K562 (cell line): ENCODE measurements at regions not wholly inside any gene's neighbourhood (a gene's known extent, or its start where the extent isn't known, plus 50 kb on each side); places are given as distances from the start of the nearest gene placed in this dataset.
A peak's percentile ranks its signal among the peaks of the same experiment; 100 is the strongest.

Source experiments
- ATAC-seq: fragments of 200-7000 bp; cut with Tn5 transposase; 3 replicates; pipeline ENCODE4 v1.9.1; 2020; ENCODE audit warnings: moderate library complexity
- BruUV-seq: library from RNA; stranded (reverse); fragments of 400-500 nt; replicated peaks from 2 replicates; lab custom pipeline; 2021; lab: Mats Ljungman, UMichigan
- CTCF ChIA-PET: fragments of 300-600 bp; formaldehyde crosslinking; extraction: SDS; loops from one replicate; lab custom pipeline; 2021; ENCODE audit warnings: low intra/inter-chr PET ratio; lab: Yijun Ruan, JAX
- POLR2A ChIA-PET: fragments of 300-600, 350-650 bp; sonication (Branson Sonifier 250); formaldehyde crosslinking; extraction: SDS; loops from one replicate; lab custom pipeline; 2021; ENCODE audit warnings: antibody characterized with exemption, inconsistent platforms; lab: Yijun Ruan, JAX
- DNase-seq, 4 experiments: peaks; one replicate each; pipeline versions ENCODE4 v3.0.0 to v3.0.0-alpha.2; 2011 to 2018; ENCODE audit warnings: low spot score in 3 of 4, mixed read lengths in 3 of 4; ENCODE audit errors: extremely low read depth in 1 of 4
- FAIRE-seq: peaks from 2 replicates; lab custom pipeline; 2011; peaks lifted over from hg19 to GRCh38; lab: Jason Lieb, UNC
- H2AFZ ChIP-seq: 2 replicates; pipeline ENCODE4 v1.6.0; 2011; ENCODE audit warnings: low read depth, low read length, control low read depth, inconsistent platforms
- H3K27ac ChIP-seq: fragments of 200-600 bp; 3 replicates; pipeline ENCODE4 v1.8.0; 2011; ENCODE audit warnings: low read depth, mild to moderate bottlenecking, control low read depth, inconsistent platforms, low read length, moderate library complexity, mixed read lengths; ENCODE audit errors: extremely low read depth
- H3K27me3 ChIP-seq, 2 experiments: fragments of 300-600 bp in 1 of 2; 2 replicates in 1 of 2; 3 replicates in 1 of 2; pipeline versions ENCODE4 v1.6.0 to v1.8.0; 2011; ENCODE audit warnings: inconsistent platforms in 2 of 2, low read length in 2 of 2, mild to moderate bottlenecking in 1 of 2, mixed read lengths in 1 of 2, moderate library complexity in 1 of 2; ENCODE audit not compliant: control insufficient read depth in 2 of 2, insufficient read depth in 2 of 2
- H3K36me3 ChIP-seq: fragments of 300-600 bp; 3 replicates; pipeline ENCODE4 v1.8.0; 2011; ENCODE audit warnings: mild to moderate bottlenecking, low read length, inconsistent platforms; ENCODE audit not compliant: control insufficient read depth, insufficient read depth
- H3K4me1 ChIP-seq, 2 experiments: fragments of 200-600 bp in 1 of 2; replicated peaks in 1 of 2; 2 replicates in 1 of 2; 3 replicates in 1 of 2; pipeline versions ENCODE4 v1.5.1 to v1.8.0; 2011; ENCODE audit warnings: inconsistent platforms in 2 of 2, low read length in 2 of 2, mild to moderate bottlenecking in 1 of 2, mixed read lengths in 1 of 2, moderate library complexity in 1 of 2; ENCODE audit not compliant: control insufficient read depth in 2 of 2, insufficient read depth in 2 of 2
- H3K4me2 ChIP-seq: 2 replicates; pipeline ENCODE4 v1.6.1; 2011; ENCODE audit warnings: low read length, control low read depth, inconsistent platforms, mixed read lengths; ENCODE audit not compliant: insufficient read depth
- H3K4me3 ChIP-seq: fragments of 200-600 bp; sonication (generic), shearing (Covaris generic); 2 replicates; pipeline ENCODE4 v1.5.1; 2016; ENCODE audit warnings: control low read depth, inconsistent platforms
- H3K79me2 ChIP-seq: fragments of 200-600 bp; 3 replicates; pipeline ENCODE4 v1.8.0; 2011; ENCODE audit warnings: low read length, inconsistent platforms; ENCODE audit not compliant: control insufficient read depth, insufficient read depth
- H3K9ac ChIP-seq, 2 experiments: 2 replicates each; pipeline versions ENCODE4 v1.6.0 to v1.6.1; 2011; ENCODE audit warnings: low read depth in 2 of 2, low read length in 2 of 2, control low read depth in 1 of 2, inconsistent platforms in 1 of 2, mild to moderate bottlenecking in 1 of 2, mixed read lengths in 1 of 2; ENCODE audit not compliant: insufficient read depth in 1 of 2
- H3K9me1 ChIP-seq: one replicate; pipeline ENCODE4 v1.6.0; 2011; ENCODE audit warnings: inconsistent platforms, mild to moderate bottlenecking, low read length, moderate library complexity; ENCODE audit not compliant: control insufficient read depth, insufficient read depth
- H3K9me3 ChIP-seq: replicated peaks from 2 replicates; pipeline ENCODE4 v1.5.1; 2011; ENCODE audit warnings: low read depth, low read length, inconsistent platforms; ENCODE audit not compliant: control insufficient read depth, insufficient read depth
- H4K20me1 ChIP-seq: replicated peaks from 2 replicates; pipeline ENCODE4 v1.6.1; 2011; ENCODE audit warnings: low read length, inconsistent platforms, mixed read lengths; ENCODE audit not compliant: control insufficient read depth, insufficient read depth
- BDP1 ChIP-seq: IDR thresholded peaks from 3 replicates; pipeline ENCODE4 v1.6.1; 2011; ENCODE audit not compliant: insufficient read length, insufficient read depth
- FUS ChIP-seq: fragments of 200-400 bp; formaldehyde crosslinking; optimal IDR thresholded peaks from 2 replicates; pipeline ENCODE3; 2017; ENCODE audit warnings: low read depth, low read length
- POLR2AphosphoS5 ChIP-seq: IDR thresholded peaks from 2 replicates; pipeline ENCODE4 v1.6.1; 2011; ENCODE audit warnings: mild to moderate bottlenecking, low read depth, low read length, moderate library complexity; ENCODE audit not compliant: control insufficient read depth, insufficient read depth
- PRMT5 ChIP-seq: sonication (generic); formaldehyde crosslinking; IDR thresholded peaks from 2 replicates; pipeline ENCODE4 v1.5.0; 2020; ENCODE audit warnings: missing genetic modification reagents
- PRPF4 ChIP-seq: fragments of 200-400 bp; formaldehyde crosslinking; IDR thresholded peaks from one replicate; pipeline ENCODE4 v1.6.1; 2017; ENCODE audit warnings: low read length, low read depth, mild to moderate bottlenecking; ENCODE audit not compliant: insufficient read depth, poor library complexity, severe bottlenecking
- RAD51 ChIP-seq: fragments of 450-650 bp; IDR thresholded peaks from 2 replicates; pipeline ENCODE4 v1.7.1; 2016; ENCODE audit warnings: low read depth, mild to moderate bottlenecking, borderline replicate concordance
- SIX5 ChIP-seq, 2 experiments: IDR thresholded peaks; 2 replicates each; pipeline ENCODE4 v1.6.1; 2011; ENCODE audit warnings: low read length in 2 of 2, borderline replicate concordance in 1 of 2, low read depth in 1 of 2, mild to moderate bottlenecking in 1 of 2, moderate library complexity in 1 of 2; ENCODE audit not compliant: insufficient read depth in 1 of 2
- TAF9B ChIP-seq: fragments of 450-650 bp; IDR thresholded peaks from 2 replicates; pipeline ENCODE4 v1.6.1; 2018; ENCODE audit warnings: mild to moderate bottlenecking; ENCODE audit not compliant: partially characterized antibody
- ZNF511 ChIP-seq: sonication (generic); formaldehyde crosslinking; IDR thresholded peaks from 2 replicates; pipeline ENCODE4 v1.8.0; 2022; ENCODE audit warnings: mild to moderate bottlenecking, missing genetic modification reagents
- WGBS: fragments of 100-300 bp; shearing (Covaris generic); methylation state at CpG from one replicate; pipeline ENCODE4 v1.1.6; 2016; ENCODE audit warnings: low coverage, mixed read lengths; ENCODE audit not compliant: insufficient coverage; ENCODE audit errors: missing lambda C conversion rate; 5-methylcytosine and 5-hydroxymethylcytosine counted together
- in situ Hi-C: fragments of 300-500 bp; cut with MboI; formaldehyde crosslinking; loops from 4 replicates; pipeline ENCODE4 v1.15.0; 2018; ENCODE audit warnings: inconsistent platforms, mixed read lengths
- intact Hi-C: fragments of 100-400 bp; cut with micrococcal nuclease; formaldehyde crosslinking; loops from 2 replicates; pipeline ENCODE4 v1.14.2; 2022
- TF ChIP-seq, protein P1 (sequence below), 2 experiments: IDR thresholded peaks; 2 replicates each; pipeline ENCODE4 v1.6.1; 2012; ENCODE audit warnings: improper control_type of control experiment in 2 of 2, low read depth in 2 of 2, low read length in 2 of 2, borderline replicate concordance in 1 of 2
- TF ChIP-seq, protein P2 (sequence below): fragments of 450-650 bp; IDR thresholded peaks from 2 replicates; pipeline ENCODE4 v1.6.1; 2016; ENCODE audit warnings: missing biosample characterization, missing genetic modification characterization

DNA sequence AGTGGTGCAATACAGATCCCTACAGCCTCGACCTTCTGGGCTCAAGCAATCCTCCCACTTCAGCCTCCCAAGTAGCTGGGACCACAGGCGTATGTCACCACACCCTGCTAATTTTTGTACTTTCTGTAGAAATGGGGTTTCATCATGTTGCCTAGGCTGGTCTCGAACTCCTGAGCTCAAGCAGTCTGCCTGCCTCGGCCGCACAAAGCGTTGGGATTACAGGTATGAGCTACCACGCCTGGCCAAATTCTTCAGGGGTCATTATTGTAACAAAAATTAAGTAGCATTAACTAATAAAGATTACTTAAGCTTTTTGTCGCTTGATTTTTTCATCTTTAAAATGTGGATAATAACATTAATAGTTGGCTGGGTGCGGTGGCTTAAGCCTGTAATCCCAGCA, 195.3 kb upstream of the IER5L start:
- FAIRE-seq (no peak), ATAC-seq (no peak), DNase-seq (no peak)
- Histone ChIP-seq H2AFZ (no peak overlapping the region), H4K20me1 (no peaks in the 10 kb centered on the region), H3K9me1 (no peaks in the 10 kb centered on the region), H3K36me3 (no peaks in the 10 kb centered on the region), H3K4me3 (no peak overlapping the region), H3K27me3 (peaks cover 2 to 15% of the 10 kb centered on the region in 2 experiments), H3K9me3 (no peaks in the 10 kb centered on the region), H3K27ac (no peak overlapping the region), H3K79me2 (no peaks in the 10 kb centered on the region), H3K4me1 (peaks cover 0 to 3% of the 10 kb centered on the region in 2 experiments; a peak in 1 of 5 replicates), H3K9ac (no peak overlapping the region), H3K4me2 (no peak overlapping the region)
- no peak for TF ChIP-seq RAD51
- no peak for TF ChIP-seq SIX5 (IDR thresholded peaks at IDR 0.05; ENCODE audit: borderline replicate concordance in 1 of 2, insufficient read depth in 1 of 2, low read depth in 1 of 2, low read length in 2 of 2)
- CTCF ChIA-PET = no interaction called here
- no TSS peak for BruUV-seq
- 41% methylated on average over 9 of the region's 9 CpGs for WGBS
- intact Hi-C loops = no loop called here
- in situ Hi-C loops = no loop called here
- POLR2A ChIA-PET = interaction anchor here (0.7 kb wide), 1 partner anchor 122 kb away, joined by 3 read pairs; no protein-coding TSS in a partner anchor

DNA sequence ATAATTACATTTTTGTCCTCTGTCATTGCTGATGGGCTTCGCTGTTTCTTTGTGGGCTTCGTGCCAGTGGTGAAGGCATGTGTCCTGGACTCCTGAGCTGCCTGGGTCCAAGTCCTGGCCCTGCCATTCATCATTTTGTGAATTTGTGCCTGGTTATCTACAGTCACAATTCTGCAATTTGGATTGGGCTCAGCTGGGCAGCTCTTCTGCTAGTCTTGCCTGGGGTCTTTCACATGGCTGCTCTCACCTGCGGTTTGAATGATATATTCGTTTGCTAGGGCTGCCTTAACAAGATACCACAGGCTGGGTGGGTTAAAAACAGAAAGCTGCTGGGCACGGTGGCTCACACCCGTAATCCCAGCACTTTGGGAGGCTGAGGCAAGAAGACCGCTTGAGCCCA, 192.7 kb upstream of the IER5L start:
- Histone ChIP-seq H2AFZ (no peak overlapping the region), H3K79me2 (no peaks in the 10 kb centered on the region), H3K9me3 (no peaks in the 10 kb centered on the region), H3K27me3 (no peaks in the 10 kb centered on the region), H3K27ac (no peak overlapping the region), H3K4me1 (no peaks in the 10 kb centered on the region), H3K4me2 (no peak overlapping the region), H3K9me1 (no peaks in the 10 kb centered on the region), H3K36me3 (no peaks in the 10 kb centered on the region), H4K20me1 (no peaks in the 10 kb centered on the region), H3K9ac (peak overlapping the region in 1 of 2 experiments; percentile 5; a peak in 1 of 4 replicates), H3K4me3 (no peak overlapping the region)
- ATAC-seq = no peak
- no peak for DNase-seq
- POLR2A ChIA-PET = interaction anchor here (1.1 kb wide), 1 partner anchor 11 kb away, joined by 3 read pairs; no protein-coding TSS in a partner anchor
- CTCF ChIA-PET = no interaction called here
- WGBS = 19% methylated on average over 7 of the region's 7 CpGs
- FAIRE-seq = no peak
- no TSS peak for BruUV-seq
- in situ Hi-C loops = no loop called here
- intact Hi-C loops = no loop called here
- no peak for TF ChIP-seq FUS
- TF ChIP-seq, protein P1, sequence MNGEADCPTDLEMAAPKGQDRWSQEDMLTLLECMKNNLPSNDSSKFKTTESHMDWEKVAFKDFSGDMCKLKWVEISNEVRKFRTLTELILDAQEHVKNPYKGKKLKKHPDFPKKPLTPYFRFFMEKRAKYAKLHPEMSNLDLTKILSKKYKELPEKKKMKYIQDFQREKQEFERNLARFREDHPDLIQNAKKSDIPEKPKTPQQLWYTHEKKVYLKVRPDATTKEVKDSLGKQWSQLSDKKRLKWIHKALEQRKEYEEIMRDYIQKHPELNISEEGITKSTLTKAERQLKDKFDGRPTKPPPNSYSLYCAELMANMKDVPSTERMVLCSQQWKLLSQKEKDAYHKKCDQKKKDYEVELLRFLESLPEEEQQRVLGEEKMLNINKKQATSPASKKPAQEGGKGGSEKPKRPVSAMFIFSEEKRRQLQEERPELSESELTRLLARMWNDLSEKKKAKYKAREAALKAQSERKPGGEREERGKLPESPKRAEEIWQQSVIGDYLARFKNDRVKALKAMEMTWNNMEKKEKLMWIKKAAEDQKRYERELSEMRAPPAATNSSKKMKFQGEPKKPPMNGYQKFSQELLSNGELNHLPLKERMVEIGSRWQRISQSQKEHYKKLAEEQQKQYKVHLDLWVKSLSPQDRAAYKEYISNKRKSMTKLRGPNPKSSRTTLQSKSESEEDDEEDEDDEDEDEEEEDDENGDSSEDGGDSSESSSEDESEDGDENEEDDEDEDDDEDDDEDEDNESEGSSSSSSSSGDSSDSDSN (IDR thresholded peaks at IDR 0.05; ENCODE audit: borderline replicate concordance in 1 of 2, low read depth in 2 of 2, low read length in 2 of 2) = no peak
- TF ChIP-seq PRPF4 = no peak
- TF ChIP-seq POLR2AphosphoS5 = no peak
- no peak for TF ChIP-seq TAF9B
- TF ChIP-seq, protein P2, sequence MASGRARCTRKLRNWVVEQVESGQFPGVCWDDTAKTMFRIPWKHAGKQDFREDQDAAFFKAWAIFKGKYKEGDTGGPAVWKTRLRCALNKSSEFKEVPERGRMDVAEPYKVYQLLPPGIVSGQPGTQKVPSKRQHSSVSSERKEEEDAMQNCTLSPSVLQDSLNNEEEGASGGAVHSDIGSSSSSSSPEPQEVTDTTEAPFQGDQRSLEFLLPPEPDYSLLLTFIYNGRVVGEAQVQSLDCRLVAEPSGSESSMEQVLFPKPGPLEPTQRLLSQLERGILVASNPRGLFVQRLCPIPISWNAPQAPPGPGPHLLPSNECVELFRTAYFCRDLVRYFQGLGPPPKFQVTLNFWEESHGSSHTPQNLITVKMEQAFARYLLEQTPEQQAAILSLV (tag) = no peak
- TF ChIP-seq PRMT5 (CRISPR knock-in tag) = no peak
- no peak for TF ChIP-seq BDP1
- TF ChIP-seq ZNF511 = no peak
